Mucosa of rectum (tissue), 2 donors: ENCODE measurements at regions not wholly inside any gene's neighbourhood (a gene's known extent, or its start where the extent isn't known, plus 50 kb on each side); places are given as distances from the start of the nearest gene placed in this dataset.
"Not testable (repeated sequence)": the region's sequence is repeated elsewhere in the genome, so short reads cannot be mapped to it uniquely, and the experiment has no call there.

Experiments
- H3K27ac ChIP-seq, 2 donors: one replicate each; pipeline ENCODE4 v1.7.0; 2013; ENCODE audit warnings: inconsistent platforms in 2 of 2, low read depth in 2 of 2, low read length in 2 of 2
- H3K27me3 ChIP-seq, 2 donors: one replicate each; pipeline ENCODE4 v1.7.0; 2013; ENCODE audit warnings: low read length in 2 of 2; ENCODE audit not compliant: control insufficient read depth in 2 of 2, insufficient read depth in 2 of 2
- H3K36me3 ChIP-seq, 2 donors: one replicate each; pipeline ENCODE4 v1.7.0; 2013; ENCODE audit warnings: low read length in 2 of 2; ENCODE audit not compliant: control insufficient read depth in 2 of 2, insufficient read depth in 2 of 2
- H3K4me1 ChIP-seq, 2 donors: one replicate each; pipeline ENCODE4 v1.7.0; 2013; ENCODE audit warnings: low read length in 2 of 2, mild to moderate bottlenecking in 1 of 2; ENCODE audit not compliant: control insufficient read depth in 2 of 2, insufficient read depth in 2 of 2
- H3K4me3 ChIP-seq, 2 donors: one replicate each; pipeline ENCODE4 v1.7.0; 2013; ENCODE audit warnings: low read length in 2 of 2
- H3K9ac ChIP-seq, 2 donors: one replicate each; pipeline ENCODE4 v1.7.0; 2013; ENCODE audit warnings: low read length in 2 of 2, low read depth in 1 of 2, mild to moderate bottlenecking in 1 of 2
- H3K9me3 ChIP-seq, 2 donors: one replicate each; pipeline ENCODE4 v1.7.0; 2013; ENCODE audit warnings: low read length in 2 of 2; ENCODE audit not compliant: control insufficient read depth in 2 of 2
- donor health status: healthy.
- donor health status: Normal muscosa, but diverticular disease.

GRCh38 chrX:2568125-2568524 lies 67.3 kb upstream of the DHRSX start:
- no peaks in the 10 kb centered on the region for H3K9me3 ChIP-seq
- H3K36me3 ChIP-seq: no peaks in the 10 kb centered on the region
- H3K27ac ChIP-seq: no peak overlapping the region
- H3K4me1 ChIP-seq: no peaks in the 10 kb centered on the region
- H3K4me3 ChIP-seq: no peak overlapping the region
- no peaks in the 10 kb centered on the region for H3K27me3 ChIP-seq
- H3K9ac ChIP-seq: no peak overlapping the region

GRCh38 chrX:2566055-2566454 lies 65.3 kb upstream of the DHRSX start:
- H3K4me3 ChIP-seq: no peak overlapping the region
- H3K27me3 ChIP-seq: no peaks in the 10 kb centered on the region
- no peak overlapping the region for H3K9ac ChIP-seq
- no peaks in the 10 kb centered on the region for H3K36me3 ChIP-seq
- H3K9me3 ChIP-seq: no peaks in the 10 kb centered on the region
- no peaks in the 10 kb centered on the region for H3K4me1 ChIP-seq
- no peak overlapping the region for H3K27ac ChIP-seq

- no peak overlapping the region for H3K27ac ChIP-seq
- H3K27me3 ChIP-seq: peaks cover 0 to 3% of the 10 kb centered on the region in 2 donors
- H3K9ac ChIP-seq: no peak overlapping the region
- no peaks in the 10 kb centered on the region for H3K9me3 ChIP-seq
- H3K4me1 ChIP-seq: no peaks in the 10 kb centered on the region
- H3K4me3 ChIP-seq: no peak overlapping the region
- no peaks in the 10 kb centered on the region for H3K36me3 ChIP-seq
Measured at GRCh38 chrX:2561456-2561855, 60.7 kb upstream of the DHRSX start.

- H3K36me3 ChIP-seq: no peaks in the 10 kb centered on the region
- H3K9ac ChIP-seq: no peak overlapping the region
- H3K4me3 ChIP-seq: no peak overlapping the region
- H3K4me1 ChIP-seq: no peaks in the 10 kb centered on the region
- H3K27ac ChIP-seq: no peak overlapping the region
- H3K27me3 ChIP-seq: peaks cover 0 to 3% of the 10 kb centered on the region in 2 donors
- H3K9me3 ChIP-seq: no peaks in the 10 kb centered on the region
Measured at GRCh38 chrX:2559124-2559523, 58.3 kb upstream of the DHRSX start.

- H3K9me3 ChIP-seq: no peaks in the 10 kb centered on the region
- H3K9ac ChIP-seq: no peak overlapping the region
- peaks cover 3 to 4% of the 10 kb centered on the region in 2 donors for H3K27me3 ChIP-seq
- no peaks in the 10 kb centered on the region for H3K36me3 ChIP-seq
- H3K4me1 ChIP-seq: no peaks in the 10 kb centered on the region
- no peak overlapping the region for H3K4me3 ChIP-seq
- no peak overlapping the region for H3K27ac ChIP-seq
Measured at GRCh38 chrX:2554891-2555290, 54.1 kb upstream of the DHRSX start.

- not testable (repeated sequence) for H3K4me3 ChIP-seq, H3K9me3 ChIP-seq, H3K36me3 ChIP-seq, H3K9ac ChIP-seq, H3K4me1 ChIP-seq, H3K27me3 ChIP-seq, H3K27ac ChIP-seq
Measured at GRCh38 chrX:2554066-2554465, 53.3 kb upstream of the DHRSX start.

GRCh38 chrX:2552621-2553201 lies 51.9 kb upstream of the DHRSX start:
- no peaks in the 10 kb centered on the region for H3K36me3 ChIP-seq
- no peaks in the 10 kb centered on the region for H3K9me3 ChIP-seq
- H3K4me3 ChIP-seq: no peak overlapping the region
- no peak overlapping the region for H3K27ac ChIP-seq
- H3K9ac ChIP-seq: no peak overlapping the region
- peaks cover 3 to 4% of the 10 kb centered on the region in 2 donors for H3K27me3 ChIP-seq
- H3K4me1 ChIP-seq: no peaks in the 10 kb centered on the region

GRCh38 chrX:2550328-2551020 lies 49.7 kb upstream of the DHRSX start:
- Histone ChIP-seq H3K27ac (no peak overlapping the region), H3K36me3 (no peaks in the 10 kb centered on the region), H3K9ac (no peak overlapping the region), H3K4me1 (no peaks in the 10 kb centered on the region), H3K9me3 (no peaks in the 10 kb centered on the region), H3K4me3 (no peak overlapping the region), H3K27me3 (peaks cover 0 to 4% of the 10 kb centered on the region in 2 donors)
